Neural cell (in vitro differentiated cells): ENCODE measurements at regions not wholly inside any gene's neighbourhood (a gene's known extent, or its start where the extent isn't known, plus 50 kb on each side); places are given as distances from the start of the nearest gene placed in this dataset.

Experiments used
- EP300 ChIP-seq: fragments of 450-650 bp; conservative IDR thresholded peaks from 2 replicates; pipeline ENCODE4 v1.6.1; 2014; ENCODE audit warnings: antibody characterized with exemption, mild to moderate bottlenecking, moderate library complexity; ENCODE audit not compliant: poor library complexity, severe bottlenecking
- EZH2 ChIP-seq: fragments of 200-600, 300-800 bp; shearing (Covaris generic), sonication (generic); IDR thresholded peaks from 2 replicates; pipeline ENCODE4 v1.6.1; 2014; ENCODE audit warnings: antibody characterized with exemption, low read length, borderline replicate concordance, mild to moderate bottlenecking; ENCODE audit not compliant: insufficient read depth, poor library complexity, severe bottlenecking
- POLR2AphosphoS5 ChIP-seq: IDR thresholded peaks from 2 replicates; pipeline ENCODE4 v1.6.1; 2012
- RAD21 ChIP-seq: fragments of 450-650 bp; conservative IDR thresholded peaks from 2 replicates; pipeline ENCODE4 v1.6.1; 2014; ENCODE audit warnings: antibody characterized with exemption, mild to moderate bottlenecking, moderate library complexity
- TF ChIP-seq, protein P1 (sequence below): fragments of 450-650 bp; IDR thresholded peaks from 2 replicates; pipeline ENCODE4 v1.5.1; 2014; ENCODE audit warnings: antibody characterized with exemption, mild to moderate bottlenecking, moderate library complexity; ENCODE audit not compliant: poor library complexity, severe bottlenecking

- no peak for TF ChIP-seq EZH2
- TF ChIP-seq POLR2AphosphoS5: no peak
- TF ChIP-seq, protein P1, sequence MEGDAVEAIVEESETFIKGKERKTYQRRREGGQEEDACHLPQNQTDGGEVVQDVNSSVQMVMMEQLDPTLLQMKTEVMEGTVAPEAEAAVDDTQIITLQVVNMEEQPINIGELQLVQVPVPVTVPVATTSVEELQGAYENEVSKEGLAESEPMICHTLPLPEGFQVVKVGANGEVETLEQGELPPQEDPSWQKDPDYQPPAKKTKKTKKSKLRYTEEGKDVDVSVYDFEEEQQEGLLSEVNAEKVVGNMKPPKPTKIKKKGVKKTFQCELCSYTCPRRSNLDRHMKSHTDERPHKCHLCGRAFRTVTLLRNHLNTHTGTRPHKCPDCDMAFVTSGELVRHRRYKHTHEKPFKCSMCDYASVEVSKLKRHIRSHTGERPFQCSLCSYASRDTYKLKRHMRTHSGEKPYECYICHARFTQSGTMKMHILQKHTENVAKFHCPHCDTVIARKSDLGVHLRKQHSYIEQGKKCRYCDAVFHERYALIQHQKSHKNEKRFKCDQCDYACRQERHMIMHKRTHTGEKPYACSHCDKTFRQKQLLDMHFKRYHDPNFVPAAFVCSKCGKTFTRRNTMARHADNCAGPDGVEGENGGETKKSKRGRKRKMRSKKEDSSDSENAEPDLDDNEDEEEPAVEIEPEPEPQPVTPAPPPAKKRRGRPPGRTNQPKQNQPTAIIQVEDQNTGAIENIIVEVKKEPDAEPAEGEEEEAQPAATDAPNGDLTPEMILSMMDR: no peak
- TF ChIP-seq EP300: no peak
- TF ChIP-seq RAD21: no peak
Observed at GRCh38 chr18:54767098-54767497, 61.2 kb upstream of the RAB27B start.
